B cell (primary cell): ENCODE measurements at regions not wholly inside any gene's neighbourhood (a gene's known extent, or its start where the extent isn't known, plus 50 kb on each side); places are given as distances from the start of the nearest gene placed in this dataset.

ENCODE experiments used
- ATAC-seq: fragments of 200-7000 bp; cut with Tn5 transposase; one replicate; pipeline ENCODE4 v1.10.0; 2021; ENCODE audit warnings: low read depth, mild to moderate bottlenecking, moderate number of reproducible peaks, moderate library complexity
- CTCF ChIA-PET: fragments of 350-600 bp; sonication (Branson Sonifier 250); formaldehyde crosslinking; loops from one replicate; lab custom pipeline; 2021; ENCODE audit warnings: antibody characterized with exemption, inconsistent platforms; lab: Charles Lee
- POLR2A ChIA-PET: fragments of 350-600 bp; sonication (Branson Sonifier 250); formaldehyde crosslinking; loops from one replicate; lab custom pipeline; 2021; ENCODE audit warnings: antibody characterized with exemption; lab: Charles Lee
- DNase-seq: peaks from one replicate; pipeline ENCODE4 v3.0.0; 2013
- H2AFZ ChIP-seq: 2 replicates; pipeline ENCODE4 v1.6.1; 2012; ENCODE audit warnings: mild to moderate bottlenecking, low read depth, low read length; ENCODE audit not compliant: insufficient read depth, poor library complexity, severe bottlenecking
- H3K27ac ChIP-seq, 2 donors: 1 replicate in 1 of 2; 2 replicates in 1 of 2; pipeline ENCODE4 v1.5.1; 2012 to 2013; ENCODE audit warnings: low read length in 2 of 2, mild to moderate bottlenecking in 2 of 2, moderate library complexity in 1 of 2
- H3K27me3 ChIP-seq, 4 experiments: fragments of 200-600 bp in 1 of 4; sonication (generic) in 1 of 4; replicated peaks in 1 of 4; 1 replicate in 2 of 4; 2 replicates in 2 of 4; pipeline versions ENCODE4 v1.6.1 to v1.7.0; 2013 to 2016; ENCODE audit warnings: low read length in 3 of 4, mild to moderate bottlenecking in 2 of 4, mixed read lengths in 1 of 4, moderate library complexity in 1 of 4; ENCODE audit not compliant: insufficient read depth in 4 of 4, control insufficient read depth in 3 of 4; ENCODE audit errors: control extremely low read depth in 1 of 4
- H3K36me3 ChIP-seq, 2 experiments: replicated peaks in 1 of 2; 1 replicate in 1 of 2; 2 replicates in 1 of 2; pipeline versions ENCODE4 v1.6.1 to v1.7.1; 2013; ENCODE audit warnings: low read length in 1 of 2; ENCODE audit not compliant: insufficient read depth in 2 of 2, control insufficient read depth in 1 of 2; ENCODE audit errors: control extremely low read depth in 1 of 2, extremely low read depth in 1 of 2
- H3K4me1 ChIP-seq, 2 donors: fragments of 200-600 bp in 1 of 2; sonication (generic) in 1 of 2; 1 replicate in 1 of 2; 2 replicates in 1 of 2; pipeline versions ENCODE4 v1.5.1 to v1.6.1; 2013 to 2017; ENCODE audit warnings: low read length in 2 of 2; ENCODE audit not compliant: control insufficient read depth in 2 of 2, insufficient read depth in 2 of 2
- H3K4me2 ChIP-seq: replicated peaks from 2 replicates; pipeline ENCODE3; 2012; ENCODE audit warnings: mild to moderate bottlenecking, low read depth, low read length; ENCODE audit not compliant: poor library complexity, severe bottlenecking
- H3K4me3 ChIP-seq, 5 experiments: fragments of 200-600 bp in 1 of 5; sonication (generic) in 1 of 5; 1 replicate in 3 of 5; 2 replicates in 2 of 5; pipeline versions ENCODE4 v1.5.1 to v1.7.0; 2011 to 2016; ENCODE audit warnings: low read length in 4 of 5, mild to moderate bottlenecking in 4 of 5, low read depth in 2 of 5, control low read depth in 1 of 5, moderate library complexity in 1 of 5; ENCODE audit not compliant: insufficient read depth in 1 of 5; ENCODE audit errors: control extremely low read depth in 1 of 5, extremely low read depth in 1 of 5
- H3K79me2 ChIP-seq: fragments of 200-600 bp; sonication (generic); one replicate; pipeline ENCODE4 v1.6.0; 2016; ENCODE audit warnings: low read length; ENCODE audit not compliant: control insufficient read depth, insufficient read depth
- H3K9ac ChIP-seq: fragments of 200-600 bp; sonication (generic); 2 replicates; pipeline ENCODE4 v1.6.1; 2017; ENCODE audit warnings: mild to moderate bottlenecking, low read length, moderate library complexity
- H3K9me3 ChIP-seq, 3 donors: one replicate each; pipeline versions ENCODE4 v1.6.1 to v1.7.1; 2013; ENCODE audit warnings: low read length in 2 of 3; ENCODE audit not compliant: control insufficient read depth in 2 of 3, insufficient read depth in 1 of 3; ENCODE audit errors: control extremely low read depth in 1 of 3
- H4K20me1 ChIP-seq: 2 replicates; pipeline ENCODE4 v1.6.0; 2012; ENCODE audit warnings: mild to moderate bottlenecking, low read length; ENCODE audit not compliant: insufficient read depth, control insufficient read depth, poor library complexity, severe bottlenecking
- H3K27ac Mint-ChIP-seq: one replicate; pipeline ENCODE4 v1.8.0; 2021; ENCODE audit warnings: mixed read lengths
- H3K27me3 Mint-ChIP-seq: one replicate; pipeline ENCODE4 v1.8.0; 2021; ENCODE audit warnings: mixed read lengths
- H3K4me1 Mint-ChIP-seq: one replicate; pipeline ENCODE4 v1.8.0; 2021; ENCODE audit warnings: mixed read lengths
- H3K4me3 Mint-ChIP-seq: one replicate; pipeline ENCODE4 v1.8.0; 2021; ENCODE audit warnings: mixed read lengths
- H3K9me3 Mint-ChIP-seq: one replicate; pipeline ENCODE4 v1.8.0; 2022; ENCODE audit warnings: mixed read lengths; ENCODE audit not compliant: insufficient read depth
- EZH2 ChIP-seq: IDR thresholded peaks from 2 replicates; pipeline ENCODE4 v1.6.1; 2012; ENCODE audit warnings: borderline replicate concordance, low read depth, mild to moderate bottlenecking, moderate library complexity, low read length; ENCODE audit not compliant: insufficient read depth, poor library complexity, severe bottlenecking
- WGBS: methylation state at CpG from one replicate; pipeline ENCODE4 v1.1.5; 2013; ENCODE audit warnings: missing lambda C conversion rate; ENCODE audit not compliant: insufficient coverage; 5-methylcytosine and 5-hydroxymethylcytosine counted together
- intact Hi-C: fragments of 100-400 bp; cut with micrococcal nuclease; formaldehyde crosslinking; loops from one replicate; pipeline ENCODE4 v1.10.0; 2022
- TF ChIP-seq, protein P1 (sequence below): fragments of 200-600 bp; IDR thresholded peaks from one replicate; pipeline ENCODE4 v1.8.0; 2022; ENCODE audit warnings: antibody characterized with exemption, mild to moderate bottlenecking

DNA sequence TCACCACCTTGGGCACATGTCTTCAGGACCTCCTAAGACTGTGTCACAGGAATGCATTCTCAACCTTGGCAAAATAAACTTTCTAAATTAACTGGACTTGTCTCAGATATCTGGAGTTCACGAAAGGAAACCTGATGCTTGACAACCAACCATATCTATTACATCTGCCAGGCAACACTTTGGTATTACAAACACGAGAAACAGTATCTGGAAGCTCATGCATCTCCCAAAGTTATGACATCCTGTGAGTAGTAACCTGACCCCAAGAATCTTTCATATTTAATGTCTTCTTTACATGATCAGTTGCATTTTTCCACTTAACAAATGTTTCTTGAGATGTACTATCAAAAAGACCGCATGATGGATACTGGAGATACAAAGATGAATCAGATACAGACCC, 465.3 kb upstream of the AGTR1 start:
- WGBS = 70% methylated on average over 1 of the region's 3 CpGs
- Histone ChIP-seq H3K79me2 (no peaks in the 10 kb centered on the region), H3K9ac (no peak overlapping the region), H3K27me3 (no peaks in the 10 kb centered on the region), H3K4me2 (no peak overlapping the region), H3K4me1 (no peaks in the 10 kb centered on the region), H2AFZ (no peak overlapping the region), H3K9me3 (peaks cover 0 to 4% (median 0%) of the 10 kb centered on the region in 3 donors), H4K20me1 (no peaks in the 10 kb centered on the region), H3K27ac (no peak overlapping the region), H3K4me3 (no peak overlapping the region), H3K36me3 (no peaks in the 10 kb centered on the region)
- Mint-ChIP-seq H3K4me3 (no peak overlapping the region), H3K27ac (no peak overlapping the region), H3K4me1 (no peaks in the 10 kb centered on the region), H3K27me3 (no peaks in the 10 kb centered on the region), H3K9me3 (no peaks in the 10 kb centered on the region)
- ChIA-PET CTCF (no interaction called here), POLR2A (no interaction called here)
- no peak for ATAC-seq
- no peak for TF ChIP-seq EZH2
- TF ChIP-seq, protein P1, sequence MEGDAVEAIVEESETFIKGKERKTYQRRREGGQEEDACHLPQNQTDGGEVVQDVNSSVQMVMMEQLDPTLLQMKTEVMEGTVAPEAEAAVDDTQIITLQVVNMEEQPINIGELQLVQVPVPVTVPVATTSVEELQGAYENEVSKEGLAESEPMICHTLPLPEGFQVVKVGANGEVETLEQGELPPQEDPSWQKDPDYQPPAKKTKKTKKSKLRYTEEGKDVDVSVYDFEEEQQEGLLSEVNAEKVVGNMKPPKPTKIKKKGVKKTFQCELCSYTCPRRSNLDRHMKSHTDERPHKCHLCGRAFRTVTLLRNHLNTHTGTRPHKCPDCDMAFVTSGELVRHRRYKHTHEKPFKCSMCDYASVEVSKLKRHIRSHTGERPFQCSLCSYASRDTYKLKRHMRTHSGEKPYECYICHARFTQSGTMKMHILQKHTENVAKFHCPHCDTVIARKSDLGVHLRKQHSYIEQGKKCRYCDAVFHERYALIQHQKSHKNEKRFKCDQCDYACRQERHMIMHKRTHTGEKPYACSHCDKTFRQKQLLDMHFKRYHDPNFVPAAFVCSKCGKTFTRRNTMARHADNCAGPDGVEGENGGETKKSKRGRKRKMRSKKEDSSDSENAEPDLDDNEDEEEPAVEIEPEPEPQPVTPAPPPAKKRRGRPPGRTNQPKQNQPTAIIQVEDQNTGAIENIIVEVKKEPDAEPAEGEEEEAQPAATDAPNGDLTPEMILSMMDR = no peak
- intact Hi-C loops = no loop called here
- no peak for DNase-seq

DNA sequence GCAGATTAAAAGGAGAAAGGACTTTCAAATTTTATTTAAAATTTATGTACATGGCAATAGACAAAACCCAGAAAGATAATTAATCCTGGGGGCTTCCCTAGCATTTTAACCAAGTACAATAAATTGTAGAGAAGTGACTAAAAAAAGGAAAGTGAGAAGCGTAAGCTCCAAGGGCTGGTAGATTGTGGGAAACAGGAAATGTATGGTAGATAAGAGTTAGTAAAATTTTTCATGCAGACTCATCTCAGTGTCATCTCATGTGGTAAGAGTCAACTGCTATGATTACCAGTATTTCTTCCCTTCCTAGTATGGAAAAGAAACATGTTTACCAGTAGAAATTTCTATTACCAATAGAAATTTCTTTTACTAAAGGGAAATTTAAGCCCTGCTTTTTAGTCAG, 464.3 kb upstream of the AGTR1 start:
- ChIA-PET POLR2A (no interaction called here), CTCF (no interaction called here)
- Histone ChIP-seq H3K9me3 (peaks cover 0 to 4% (median 0%) of the 10 kb centered on the region in 3 donors), H3K4me1 (no peaks in the 10 kb centered on the region), H2AFZ (no peak overlapping the region), H4K20me1 (no peaks in the 10 kb centered on the region), H3K79me2 (no peaks in the 10 kb centered on the region), H3K27ac (no peak overlapping the region), H3K27me3 (no peaks in the 10 kb centered on the region), H3K4me2 (no peak overlapping the region), H3K36me3 (no peaks in the 10 kb centered on the region), H3K4me3 (no peak overlapping the region), H3K9ac (no peak overlapping the region)
- ATAC-seq (no peak), DNase-seq (no peak)
- no peaks in the 10 kb centered on the region for H3K27me3 Mint-ChIP-seq
- no peaks in the 10 kb centered on the region for H3K9me3 Mint-ChIP-seq
- H3K4me1 Mint-ChIP-seq = no peaks in the 10 kb centered on the region
- intact Hi-C loops = no loop called here
- WGBS = no CpG with 5 or more reads among the region's 1 CpG
- no peak overlapping the region for H3K4me3 Mint-ChIP-seq
- TF ChIP-seq, protein P1 = no peak
- no peak for TF ChIP-seq EZH2
- H3K27ac Mint-ChIP-seq = no peak overlapping the region
